Suprapubic skin (tissue), 4 donors: ENCODE measurements at regions not wholly inside any gene's neighbourhood (a gene's known extent, or its start where the extent isn't known, plus 50 kb on each side); places are given as distances from the start of the nearest gene placed in this dataset.

Experiments
- DNase-seq, 2 donors: peaks; one replicate each; pipeline ENCODE4 v3.0.0-alpha.2; 2019; ENCODE audit warnings: low spot score in 2 of 2
- H3K27ac ChIP-seq: fragments of 200-600 bp; sonication (generic); one replicate; pipeline ENCODE4 v1.5.1; 2019
- H3K27me3 ChIP-seq: fragments of 200-600 bp; sonication (generic); one replicate; pipeline ENCODE4 v1.5.1; 2019
- H3K36me3 ChIP-seq: fragments of 200-600 bp; sonication (generic); one replicate; pipeline ENCODE4 v1.5.1; 2019
- H3K4me1 ChIP-seq: fragments of 200-600 bp; sonication (generic); one replicate; pipeline ENCODE4 v1.5.1; 2019
- H3K4me3 ChIP-seq: fragments of 200-600 bp; sonication (generic); one replicate; pipeline ENCODE4 v1.5.1; 2019; ENCODE audit warnings: mild to moderate bottlenecking
- H3K9me3 ChIP-seq: fragments of 200-600 bp; sonication (generic); one replicate; pipeline ENCODE4 v1.5.1; 2019
- EP300 ChIP-seq: sonication (generic); formaldehyde crosslinking; IDR thresholded peaks from one replicate; pipeline ENCODE4 v1.6.1; 2017; ENCODE audit warnings: antibody characterized with exemption
- POLR2A ChIP-seq, 2 donors: fragments of 450-650 bp; IDR thresholded peaks; one replicate each; pipeline ENCODE4 v1.6.1; 2017; ENCODE audit warnings: antibody characterized with exemption in 2 of 2, mild to moderate bottlenecking in 2 of 2, moderate library complexity in 2 of 2
- POLR2AphosphoS5 ChIP-seq, 3 donors: sonication (generic); formaldehyde crosslinking; IDR thresholded peaks; one replicate each; pipeline ENCODE4 v1.6.1; 2017; ENCODE audit warnings: antibody characterized with exemption in 3 of 3
- WGBS: methylation state at CpG from one replicate; pipeline ENCODE4 v1.1.5; 2018; 5-methylcytosine and 5-hydroxymethylcytosine counted together
- TF ChIP-seq, protein P1 (sequence below), 2 donors: fragments of 200-600 bp in 1 of 2; fragments of 450-650 bp in 1 of 2; sonication (generic) in 1 of 2; IDR thresholded peaks; one replicate each; pipeline ENCODE4 v1.5.1; 2016 to 2019; ENCODE audit warnings: antibody characterized with exemption in 2 of 2, mild to moderate bottlenecking in 1 of 2, moderate library complexity in 1 of 2

DNA sequence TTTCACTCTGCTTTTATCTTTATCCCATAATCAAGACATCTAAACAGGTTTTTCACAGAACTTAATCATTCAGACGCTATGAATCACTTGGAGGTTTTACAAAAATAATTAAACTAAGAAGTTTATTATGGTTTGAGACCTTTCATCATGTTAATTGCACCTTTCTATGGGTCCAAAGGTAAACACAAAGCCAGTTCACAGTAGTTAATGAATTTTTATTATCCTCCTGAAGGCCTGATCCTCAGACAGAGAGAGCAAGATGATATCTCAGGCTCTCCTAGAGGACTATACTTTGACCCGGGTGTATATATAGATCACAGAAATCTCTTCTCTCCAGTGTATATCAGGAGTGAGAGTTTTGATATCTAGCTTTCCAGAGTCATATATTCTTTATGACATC lies 1044.3 kb upstream of the RAG2 start:
- WGBS = 23% methylated on average over 2 of the region's 2 CpGs
- no peak for DNase-seq
- no peaks in the 10 kb centered on the region for H3K9me3 ChIP-seq
- TF ChIP-seq POLR2AphosphoS5 (IDR thresholded peaks at IDR 0.05) = no peak
- TF ChIP-seq EP300 = no peak
- TF ChIP-seq POLR2A (IDR thresholded peaks at IDR 0.05) = no peak
- TF ChIP-seq, protein P1, sequence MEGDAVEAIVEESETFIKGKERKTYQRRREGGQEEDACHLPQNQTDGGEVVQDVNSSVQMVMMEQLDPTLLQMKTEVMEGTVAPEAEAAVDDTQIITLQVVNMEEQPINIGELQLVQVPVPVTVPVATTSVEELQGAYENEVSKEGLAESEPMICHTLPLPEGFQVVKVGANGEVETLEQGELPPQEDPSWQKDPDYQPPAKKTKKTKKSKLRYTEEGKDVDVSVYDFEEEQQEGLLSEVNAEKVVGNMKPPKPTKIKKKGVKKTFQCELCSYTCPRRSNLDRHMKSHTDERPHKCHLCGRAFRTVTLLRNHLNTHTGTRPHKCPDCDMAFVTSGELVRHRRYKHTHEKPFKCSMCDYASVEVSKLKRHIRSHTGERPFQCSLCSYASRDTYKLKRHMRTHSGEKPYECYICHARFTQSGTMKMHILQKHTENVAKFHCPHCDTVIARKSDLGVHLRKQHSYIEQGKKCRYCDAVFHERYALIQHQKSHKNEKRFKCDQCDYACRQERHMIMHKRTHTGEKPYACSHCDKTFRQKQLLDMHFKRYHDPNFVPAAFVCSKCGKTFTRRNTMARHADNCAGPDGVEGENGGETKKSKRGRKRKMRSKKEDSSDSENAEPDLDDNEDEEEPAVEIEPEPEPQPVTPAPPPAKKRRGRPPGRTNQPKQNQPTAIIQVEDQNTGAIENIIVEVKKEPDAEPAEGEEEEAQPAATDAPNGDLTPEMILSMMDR (IDR thresholded peaks at IDR 0.05) = no peak
- no peaks in the 10 kb centered on the region for H3K36me3 ChIP-seq
- H3K27ac ChIP-seq = no peak overlapping the region
- no peaks in the 10 kb centered on the region for H3K4me1 ChIP-seq
- no peaks in the 10 kb centered on the region for H3K27me3 ChIP-seq
- H3K4me3 ChIP-seq = no peak overlapping the region

DNA sequence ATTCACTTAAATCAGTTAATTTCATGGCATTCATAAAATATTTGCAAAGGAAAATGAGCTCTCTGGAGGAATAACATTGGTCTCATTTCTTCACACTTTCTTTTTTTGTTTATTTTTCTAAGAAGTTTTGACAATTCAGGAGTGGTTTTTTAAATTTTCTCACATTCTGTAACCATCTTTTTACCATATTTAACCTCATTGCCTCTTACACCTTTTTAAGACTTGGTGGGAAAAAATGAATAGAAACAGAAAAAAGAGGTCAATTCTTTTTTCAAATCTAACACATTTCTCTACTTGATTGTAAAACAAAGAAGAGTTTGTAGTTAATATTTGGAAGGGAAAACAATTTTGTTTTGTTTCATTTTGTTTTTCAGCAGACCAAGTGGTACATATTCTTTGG lies 1034.7 kb upstream of the RAG2 start:
- Histone ChIP-seq H3K27ac (no peak overlapping the region), H3K4me3 (no peak overlapping the region), H3K27me3 (no peaks in the 10 kb centered on the region), H3K36me3 (no peaks in the 10 kb centered on the region), H3K9me3 (no peaks in the 10 kb centered on the region), H3K4me1 (no peaks in the 10 kb centered on the region)
- TF ChIP-seq POLR2AphosphoS5 (IDR thresholded peaks at IDR 0.05) = no peak
- TF ChIP-seq, protein P1 (IDR thresholded peaks at IDR 0.05) = no peak
- no peak for TF ChIP-seq EP300
- no peak for TF ChIP-seq POLR2A (IDR thresholded peaks at IDR 0.05)
- DNase-seq = no peak

DNA sequence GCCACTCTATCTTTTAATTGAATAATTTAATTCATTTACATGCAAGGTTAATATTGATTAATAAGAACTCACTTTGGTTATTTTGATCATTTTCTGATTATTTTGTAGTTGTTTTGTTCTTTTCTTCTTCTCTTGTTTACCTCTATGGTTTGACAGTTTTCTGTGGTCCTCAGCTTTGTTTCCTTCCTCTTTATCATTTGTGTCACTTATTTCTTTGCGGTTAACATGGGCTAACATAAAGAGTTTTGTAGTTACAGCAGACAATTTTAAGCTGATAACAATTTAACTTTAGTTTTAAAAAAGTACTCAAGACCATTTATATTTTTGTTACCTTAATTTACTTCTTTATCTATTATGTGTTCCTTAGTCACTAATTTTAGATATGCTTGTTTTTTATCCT lies 1032.8 kb upstream of the RAG2 start:
- 91% methylated on average over 1 of the region's 1 CpG for WGBS
- Histone ChIP-seq H3K4me3 (no peak overlapping the region), H3K27ac (no peak overlapping the region), H3K36me3 (no peaks in the 10 kb centered on the region), H3K9me3 (no peaks in the 10 kb centered on the region), H3K27me3 (no peaks in the 10 kb centered on the region), H3K4me1 (no peaks in the 10 kb centered on the region)
- no peak for TF ChIP-seq EP300
- no peak for TF ChIP-seq POLR2AphosphoS5 (IDR thresholded peaks at IDR 0.05)
- TF ChIP-seq POLR2A (IDR thresholded peaks at IDR 0.05) = no peak
- DNase-seq = no peak

DNA sequence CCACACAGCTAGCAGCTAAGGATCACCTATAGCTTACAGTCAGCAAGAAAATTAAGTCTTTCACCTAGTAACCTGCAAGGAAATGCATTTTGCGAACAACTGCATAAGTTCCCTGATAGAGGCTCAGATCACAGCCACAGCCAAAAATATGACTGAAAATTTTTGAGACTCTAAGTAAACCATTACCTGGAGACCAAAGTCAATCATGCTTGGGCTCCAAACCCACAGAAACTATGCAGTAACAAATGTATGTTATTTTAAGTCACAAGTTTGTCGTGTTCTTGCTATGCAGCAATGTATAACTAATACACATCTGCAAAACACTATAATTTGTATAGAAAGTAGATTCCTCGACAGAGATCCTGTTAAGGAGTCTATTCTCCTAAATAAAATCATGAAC lies 1025.7 kb upstream of the RAG2 start:
- Histone ChIP-seq H3K27ac (no peak overlapping the region), H3K27me3 (no peaks in the 10 kb centered on the region), H3K36me3 (no peaks in the 10 kb centered on the region), H3K4me1 (no peaks in the 10 kb centered on the region), H3K9me3 (no peaks in the 10 kb centered on the region), H3K4me3 (no peak overlapping the region)
- 65% methylated on average over 3 of the region's 3 CpGs for WGBS
- DNase-seq = no peak
- TF ChIP-seq EP300 (no peak), POLR2AphosphoS5 (IDR thresholded peaks at IDR 0.05) (no peak), POLR2A (IDR thresholded peaks at IDR 0.05) (no peak)
- TF ChIP-seq, protein P1 (IDR thresholded peaks at IDR 0.05) = no peak

DNA sequence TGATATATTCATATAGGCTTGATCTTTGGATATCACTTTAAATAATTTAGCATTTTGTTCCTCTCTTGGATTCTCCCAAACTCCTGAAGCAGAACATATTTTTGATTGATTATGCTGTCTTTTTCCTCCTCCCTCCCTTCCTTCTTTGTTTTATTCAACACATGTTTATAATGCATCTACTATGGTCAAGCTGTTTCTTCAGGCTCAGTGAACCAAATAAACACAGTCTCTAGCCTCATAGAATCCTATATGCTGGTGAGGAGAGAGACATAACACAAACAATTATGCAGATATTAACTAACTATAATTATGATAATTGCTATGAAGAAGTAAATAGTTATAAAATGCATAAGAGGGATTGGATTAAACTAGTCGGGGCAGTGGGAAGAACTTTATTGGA lies 1023.6 kb upstream of the RAG2 start:
- no peak overlapping the region for H3K27ac ChIP-seq
- no peak for DNase-seq
- no peaks in the 10 kb centered on the region for H3K9me3 ChIP-seq
- WGBS = 76% methylated on average over 1 of the region's 1 CpG
- H3K4me1 ChIP-seq = no peaks in the 10 kb centered on the region
- H3K4me3 ChIP-seq = no peak overlapping the region
- no peak for TF ChIP-seq POLR2A (IDR thresholded peaks at IDR 0.05)
- TF ChIP-seq POLR2AphosphoS5 (IDR thresholded peaks at IDR 0.05) = no peak
- no peak for TF ChIP-seq EP300
- TF ChIP-seq, protein P1 (IDR thresholded peaks at IDR 0.05) = no peak
- no peaks in the 10 kb centered on the region for H3K36me3 ChIP-seq
- H3K27me3 ChIP-seq = no peaks in the 10 kb centered on the region

DNA sequence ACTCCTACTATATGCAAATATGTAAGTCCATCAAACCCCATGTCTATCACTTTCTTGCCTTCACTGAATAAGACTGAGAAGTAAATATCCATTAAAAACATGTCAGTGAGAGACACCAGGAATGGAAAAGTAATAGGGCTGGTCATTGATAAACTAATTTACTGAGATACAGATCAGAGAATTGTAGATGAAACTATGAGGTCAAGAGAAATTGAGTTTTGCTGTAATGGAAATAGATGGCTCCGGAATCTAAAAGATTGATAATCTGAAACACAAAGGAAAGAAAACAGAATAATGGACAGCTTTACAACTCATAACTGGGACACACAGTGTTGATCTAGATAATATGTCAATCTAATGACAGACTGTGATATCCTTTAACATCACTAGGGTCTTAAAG lies 1018.3 kb upstream of the RAG2 start:
- Histone ChIP-seq H3K9me3 (no peaks in the 10 kb centered on the region), H3K27ac (no peak overlapping the region), H3K4me3 (no peak overlapping the region), H3K27me3 (no peaks in the 10 kb centered on the region), H3K36me3 (no peaks in the 10 kb centered on the region), H3K4me1 (no peaks in the 10 kb centered on the region)
- no peak for DNase-seq
- 91% methylated on average over 1 of the region's 1 CpG for WGBS
- TF ChIP-seq POLR2A (IDR thresholded peaks at IDR 0.05) (no peak), POLR2AphosphoS5 (IDR thresholded peaks at IDR 0.05) (no peak)
